ENCODE measurements at regions not wholly inside any gene's neighbourhood (a gene's known extent, or its start where the extent isn't known, plus 50 kb on each side); places are given as distances from the start of the nearest gene placed in this dataset.

DNA sequence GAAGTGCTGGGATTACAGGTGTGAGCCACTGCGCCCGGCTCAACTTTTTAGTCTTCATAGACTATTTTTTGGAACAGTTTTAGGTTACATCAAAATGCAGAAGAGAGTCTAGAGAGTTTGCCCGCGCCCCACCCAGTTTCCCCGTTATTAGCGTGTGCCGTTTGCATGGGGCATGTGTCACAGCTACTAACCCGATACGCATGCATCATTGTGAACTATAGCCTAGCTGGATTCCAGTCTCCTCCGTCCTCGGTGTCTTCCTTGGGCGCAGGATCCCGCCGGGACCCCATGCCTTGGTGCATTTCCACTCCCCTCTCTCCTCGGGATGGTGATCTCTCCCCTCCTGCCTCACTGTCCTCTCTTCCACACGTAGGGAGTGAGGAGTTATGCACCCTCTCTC lies 85.5 kb upstream of the ADRA2C start:
- no peak overlapping the region for H3K27ac ChIP-seq
- H3K36me3 ChIP-seq, result no peaks in the 10 kb centered on the region
- TF ChIP-seq CTCF (IDR thresholded peaks at IDR 0.05), result no peak
- DNase-seq, result peak; percentile 42
- H3K27me3 ChIP-seq, result no peaks in the 10 kb centered on the region
- intact Hi-C loops (cut with DNase I), result no loop called here
- no peaks in the 10 kb centered on the region for H3K9me3 ChIP-seq
- no peaks in the 10 kb centered on the region for H3K4me1 ChIP-seq
- no peak overlapping the region for H3K4me3 ChIP-seq
- ATAC-seq, result no peak

- H3K27me3 ChIP-seq, result no peaks in the 10 kb centered on the region
- no peaks in the 10 kb centered on the region for H3K36me3 ChIP-seq
- no peaks in the 10 kb centered on the region for H3K4me1 ChIP-seq
- H3K4me3 ChIP-seq, result no peak overlapping the region
- peak; percentile 60 for DNase-seq
- H3K27ac ChIP-seq, result no peak overlapping the region
- TF ChIP-seq CTCF (IDR thresholded peaks at IDR 0.05), result no peak
- ATAC-seq, result no peak
- no peaks in the 10 kb centered on the region for H3K9me3 ChIP-seq
- intact Hi-C loops (cut with DNase I), result no loop called here
These were observed 86.3 kb upstream of the ADRA2C start for GRCh38 chr4:3679851-3680311.

- H3K27me3 ChIP-seq, result no peaks in the 10 kb centered on the region
- TF ChIP-seq CTCF (IDR thresholded peaks at IDR 0.05), result no peak
- H3K4me1 ChIP-seq, result no peaks in the 10 kb centered on the region
- H3K27ac ChIP-seq, result no peak overlapping the region
- no peak overlapping the region for H3K4me3 ChIP-seq
- ATAC-seq (no peak), DNase-seq (peak; percentile 61)
- intact Hi-C loops (cut with DNase I), result no loop called here
- no peaks in the 10 kb centered on the region for H3K9me3 ChIP-seq
- no peaks in the 10 kb centered on the region for H3K36me3 ChIP-seq
These were observed 86.9 kb upstream of the ADRA2C start for GRCh38 chr4:3679071-3679825.

- intact Hi-C loops (cut with DNase I), result no loop called here
- DNase-seq, result peak; percentile 33
These were observed 88.5 kb upstream of the ADRA2C start for GRCh38 chr4:3677748-3678070.

DNA sequence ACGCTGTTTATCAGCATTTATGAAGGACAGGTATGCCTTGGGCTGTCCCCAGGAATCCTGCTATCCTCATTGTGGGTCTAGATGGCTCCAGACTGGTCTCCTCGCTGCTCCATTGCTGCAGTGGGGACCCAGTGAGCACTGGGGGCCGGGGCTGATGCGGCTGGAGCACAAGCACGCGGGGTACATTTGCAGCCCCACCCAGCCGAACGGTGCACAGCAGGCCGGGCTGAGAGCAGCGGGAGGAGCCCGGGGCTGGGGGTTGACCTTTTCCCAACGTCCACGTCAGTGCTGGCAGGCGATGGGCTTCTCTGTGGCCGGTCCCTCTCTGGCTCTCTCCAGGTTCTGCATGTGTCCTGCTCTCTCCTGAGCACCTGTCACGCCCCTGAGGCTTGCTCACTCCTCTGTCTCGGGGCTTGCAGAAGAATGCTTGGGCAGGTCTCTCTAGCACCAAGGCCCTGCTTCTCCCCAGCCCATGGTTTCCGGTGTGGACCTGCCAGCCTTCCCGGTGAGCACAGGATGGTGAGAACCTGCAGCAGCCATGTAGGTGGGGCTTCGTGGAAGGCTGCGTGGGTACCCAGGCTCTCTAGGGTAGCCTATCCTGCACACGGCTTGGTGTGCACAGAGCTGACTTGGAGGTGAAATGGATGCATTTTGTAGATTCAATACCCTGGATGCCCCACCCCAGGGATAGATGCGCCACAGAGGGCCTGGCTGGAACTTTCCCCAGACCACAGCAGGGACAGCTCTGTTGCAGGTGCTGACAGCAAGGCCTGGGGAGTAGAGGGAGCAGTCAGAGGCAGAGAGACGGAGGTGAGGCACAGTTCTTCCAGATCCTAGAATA lies 89.1 kb upstream of the ADRA2C start:
- peak; percentile 63 for DNase-seq
- Histone ChIP-seq H3K27me3 (no peaks in the 10 kb centered on the region), H3K36me3 (no peaks in the 10 kb centered on the region), H3K4me1 (no peaks in the 10 kb centered on the region), H3K27ac (no peak overlapping the region), H3K4me3 (no peak overlapping the region), H3K9me3 (no peaks in the 10 kb centered on the region)
- TF ChIP-seq CTCF (IDR thresholded peaks at IDR 0.05), result no peak
- ATAC-seq, result no peak
- intact Hi-C loops (cut with DNase I), result no loop called here

More at GRCh38 chr4:3677748-3678070, 88.5 kb upstream of the ADRA2C start:
- Histone ChIP-seq H3K36me3 (no peaks in the 10 kb centered on the region), H3K27me3 (no peaks in the 10 kb centered on the region), H3K9me3 (no peaks in the 10 kb centered on the region), H3K4me1 (no peaks in the 10 kb centered on the region), H3K4me3 (no peak overlapping the region), H3K27ac (no peak overlapping the region)
- ATAC-seq, result peak; percentile 33
- TF ChIP-seq CTCF (IDR thresholded peaks at IDR 0.05), result no peak
